Upper lobe of left lung (tissue), 6 donors: ENCODE measurements at regions not wholly inside any gene's neighbourhood (a gene's known extent, or its start where the extent isn't known, plus 50 kb on each side); places are given as distances from the start of the nearest gene placed in this dataset.

ENCODE experiments used
- ATAC-seq, 2 donors: fragments of 200-7000 bp; cut with Tn5 transposase; one replicate each; pipeline ENCODE4 v1.9.1; 2022; ENCODE audit warnings: mild to moderate bottlenecking in 2 of 2, moderate library complexity in 2 of 2; ENCODE audit not compliant: low FRiP score in 2 of 2
- DNase-seq, 2 donors: peaks; one replicate each; pipeline ENCODE4 v3.0.0-alpha.2; 2019 to 2020
- H3K27ac ChIP-seq, 4 donors: fragments of 200-600 bp; sonication (generic); one replicate each; pipeline ENCODE4 v1.5.1; 2016 to 2019
- H3K27me3 ChIP-seq, 4 donors: fragments of 200-600 bp; sonication (generic); one replicate each; pipeline ENCODE4 v1.5.1; 2017 to 2019
- H3K36me3 ChIP-seq, 4 donors: fragments of 200-600 bp; sonication (generic); one replicate each; pipeline ENCODE4 v1.5.1; 2016 to 2019
- H3K4me1 ChIP-seq, 4 donors: fragments of 200-600 bp; sonication (generic); one replicate each; pipeline ENCODE4 v1.5.1; 2018 to 2019
- H3K4me3 ChIP-seq, 4 donors: fragments of 200-600 bp; sonication (generic); one replicate each; pipeline ENCODE4 v1.5.1; 2017 to 2019; ENCODE audit warnings: mild to moderate bottlenecking in 2 of 4, moderate library complexity in 1 of 4
- H3K9me3 ChIP-seq, 4 donors: fragments of 200-600 bp; sonication (generic); one replicate each; pipeline ENCODE4 v1.5.1; 2018 to 2019
- CTCF ChIP-seq, 6 experiments: fragments of 450-650 bp in 4 of 6; fragments of 200-600 bp in 2 of 6; sonication (generic) in 2 of 6; IDR thresholded peaks; one replicate each; pipeline ENCODE4 v1.5.1; 2016 to 2019; ENCODE audit warnings: antibody characterized with exemption in 6 of 6
- EP300 ChIP-seq, 4 donors: sonication (generic); formaldehyde crosslinking; IDR thresholded peaks; one replicate each; pipeline ENCODE4 v1.5.1; 2017; ENCODE audit warnings: antibody characterized with exemption in 4 of 4, control low read depth in 2 of 4
- POLR2A ChIP-seq, 4 donors: fragments of 450-650 bp; IDR thresholded peaks; one replicate each; pipeline ENCODE4 v1.5.1; 2016 to 2017; ENCODE audit warnings: antibody characterized with exemption in 4 of 4, mild to moderate bottlenecking in 2 of 4
- POLR2AphosphoS5 ChIP-seq, 2 donors: sonication (generic); formaldehyde crosslinking; IDR thresholded peaks; one replicate each; pipeline ENCODE4 v1.5.1; 2017; ENCODE audit warnings: antibody characterized with exemption in 2 of 2
- WGBS, 2 donors: methylation state at CpG; one replicate each; pipeline ENCODE4 v1.1.5; 2017 to 2018; 5-methylcytosine and 5-hydroxymethylcytosine counted together
- donor health status: DM: no; HTN: no; CAD: no; lungs with moderate emphysema.
- donor health status: DM: no; HTN: yes; CAD: no; lungs with severe emphysema.

GRCh38 chr5:165579911-165580310 is 2074.5 kb downstream of the MAT2B start:
- Histone ChIP-seq H3K27me3 (no peaks in the 10 kb centered on the region), H3K36me3 (no peaks in the 10 kb centered on the region), H3K27ac (no peak overlapping the region), H3K4me1 (no peaks in the 10 kb centered on the region), H3K9me3 (no peaks in the 10 kb centered on the region), H3K4me3 (no peak overlapping the region)
- no peak for TF ChIP-seq POLR2A (IDR thresholded peaks at IDR 0.05)
- no peak for TF ChIP-seq CTCF (IDR thresholded peaks at IDR 0.05)
- no peak for TF ChIP-seq EP300 (IDR thresholded peaks at IDR 0.05)
- no peak for TF ChIP-seq POLR2AphosphoS5 (IDR thresholded peaks at IDR 0.05)
- DNase-seq (no peak), ATAC-seq (no peak)

- Histone ChIP-seq H3K9me3 (no peaks in the 10 kb centered on the region), H3K4me3 (no peak overlapping the region), H3K27ac (no peak overlapping the region), H3K27me3 (no peaks in the 10 kb centered on the region), H3K36me3 (no peaks in the 10 kb centered on the region), H3K4me1 (no peaks in the 10 kb centered on the region)
- 83 to 86% methylated on average over 1 of the region's 1 CpG for WGBS, 2 donors
- TF ChIP-seq CTCF (IDR thresholded peaks at IDR 0.05) (no peak), EP300 (IDR thresholded peaks at IDR 0.05) (no peak), POLR2A (IDR thresholded peaks at IDR 0.05) (no peak), POLR2AphosphoS5 (IDR thresholded peaks at IDR 0.05) (no peak)
- DNase-seq: no peak
- ATAC-seq: no peak
These were observed 2089.3 kb downstream of the MAT2B start for GRCh38 chr5:165594693-165595092.

GRCh38 chr5:165602529-165602928 is 2097.1 kb downstream of the MAT2B start:
- TF ChIP-seq CTCF (IDR thresholded peaks at IDR 0.05) (no peak), POLR2AphosphoS5 (IDR thresholded peaks at IDR 0.05) (no peak), EP300 (IDR thresholded peaks at IDR 0.05) (no peak), POLR2A (IDR thresholded peaks at IDR 0.05) (no peak)
- Histone ChIP-seq H3K4me1 (no peaks in the 10 kb centered on the region), H3K27me3 (no peaks in the 10 kb centered on the region), H3K4me3 (no peak overlapping the region), H3K9me3 (no peaks in the 10 kb centered on the region), H3K27ac (no peak overlapping the region), H3K36me3 (no peaks in the 10 kb centered on the region)
- no peak for ATAC-seq
- 81 to 82% methylated on average over 8 of the region's 8 CpGs for WGBS, 2 donors
- DNase-seq: no peak

- Histone ChIP-seq H3K4me1 (no peaks in the 10 kb centered on the region), H3K27ac (no peak overlapping the region), H3K27me3 (no peaks in the 10 kb centered on the region), H3K4me3 (no peak overlapping the region), H3K9me3 (no peaks in the 10 kb centered on the region), H3K36me3 (no peaks in the 10 kb centered on the region)
- WGBS, 2 donors: 95 to 96% methylated on average over 11 to 12 of the region's 12 CpGs
- ATAC-seq: no peak
- TF ChIP-seq POLR2AphosphoS5 (IDR thresholded peaks at IDR 0.05) (no peak), POLR2A (IDR thresholded peaks at IDR 0.05) (no peak), CTCF (IDR thresholded peaks at IDR 0.05) (no peak), EP300 (IDR thresholded peaks at IDR 0.05) (no peak)
- peak in 1 of 2 donors; percentile 52 for DNase-seq
These were observed 2101.6 kb downstream of the MAT2B start for GRCh38 chr5:165607026-165607425.

GRCh38 chr5:165609871-165610270 is 2104.5 kb downstream of the MAT2B start:
- Histone ChIP-seq H3K4me3 (no peak overlapping the region), H3K27ac (no peak overlapping the region), H3K9me3 (no peaks in the 10 kb centered on the region), H3K4me1 (no peaks in the 10 kb centered on the region), H3K36me3 (no peaks in the 10 kb centered on the region), H3K27me3 (no peaks in the 10 kb centered on the region)
- WGBS, 2 donors: 74 to 86% methylated on average over 2 of the region's 2 CpGs
- DNase-seq (no peak), ATAC-seq (no peak)
- TF ChIP-seq POLR2AphosphoS5 (IDR thresholded peaks at IDR 0.05) (no peak), EP300 (IDR thresholded peaks at IDR 0.05) (no peak), POLR2A (IDR thresholded peaks at IDR 0.05) (no peak), CTCF (IDR thresholded peaks at IDR 0.05) (no peak)
